WTC11 (cell line): ENCODE measurements at regions not wholly inside any gene's neighbourhood (a gene's known extent, or its start where the extent isn't known, plus 50 kb on each side); places are given as distances from the start of the nearest gene placed in this dataset.

Experiments
- ATAC-seq: fragments of 200-7000 bp; cut with Tn5 transposase; 2 replicates; pipeline ENCODE4 v1.10.0; 2021; ENCODE audit warnings: mild to moderate bottlenecking, moderate library complexity
- CTCF ChIA-PET: fragments of 300-600 bp; sonication (Branson Sonifier 250); formaldehyde crosslinking; loops from one replicate; lab custom pipeline; 2021; ENCODE audit warnings: antibody characterized with exemption; lab: Charles Lee
- POLR2A ChIA-PET: fragments of 350-600 bp; sonication (Branson Sonifier 250); formaldehyde crosslinking; loops from one replicate; lab custom pipeline; 2021; ENCODE audit warnings: antibody characterized with exemption; lab: Charles Lee
- DNase-seq: peaks from one replicate; pipeline ENCODE4 v3.0.0; 2021; ENCODE audit warnings: low spot score
- H3K27ac Mint-ChIP-seq: 2 replicates; pipeline ENCODE4 v1.8.0; 2021; ENCODE audit warnings: mixed read lengths
- H3K27me3 Mint-ChIP-seq: 2 replicates; pipeline ENCODE4 v1.8.0; 2021; ENCODE audit warnings: low read depth, mild to moderate bottlenecking, moderate library complexity, mixed read lengths
- H3K36me3 Mint-ChIP-seq: 2 replicates; pipeline ENCODE4 v1.8.0; 2021; ENCODE audit warnings: mixed read lengths
- H3K4me1 Mint-ChIP-seq: 2 replicates; pipeline ENCODE4 v1.8.0; 2022; ENCODE audit warnings: mixed read lengths
- H3K4me3 Mint-ChIP-seq: 2 replicates; pipeline ENCODE4 v1.8.0; 2021; ENCODE audit warnings: mild to moderate bottlenecking, moderate library complexity, mixed read lengths
- H3K9me3 Mint-ChIP-seq: 2 replicates; pipeline ENCODE4 v1.8.0; 2021; ENCODE audit warnings: mixed read lengths
- ATF2 ChIP-seq: sonication (generic); formaldehyde crosslinking; IDR thresholded peaks from 2 replicates; pipeline ENCODE4 v1.8.1; 2022; ENCODE audit warnings: low read depth, missing genetic modification reagents, borderline replicate concordance
- ATF3 ChIP-seq: sonication (generic); formaldehyde crosslinking; conservative IDR thresholded peaks from 2 replicates; pipeline ENCODE4 v1.8.1; 2022; ENCODE audit warnings: mild to moderate bottlenecking, missing genetic modification reagents
- CDX4 ChIP-seq: fragments of 250-450 bp; sonication (Bioruptor Pico); IDR thresholded peaks from 2 replicates; pipeline ENCODE4 v1.9.0; 2021; ENCODE audit warnings: moderate library complexity, mild to moderate bottlenecking, inconsistent platforms, borderline replicate concordance
- ERG ChIP-seq: fragments of 250-450 bp; sonication (Bioruptor Pico); IDR thresholded peaks from 2 replicates; pipeline ENCODE4 v1.8.0; 2021; ENCODE audit warnings: mild to moderate bottlenecking
- ESRRA ChIP-seq: sonication (generic); formaldehyde crosslinking; IDR thresholded peaks from 2 replicates; pipeline ENCODE4 v1.8.1; 2022; ENCODE audit warnings: mild to moderate bottlenecking, missing genetic modification reagents, borderline replicate concordance
- KAT7 ChIP-seq: sonication (generic); formaldehyde crosslinking; IDR thresholded peaks from 2 replicates; pipeline ENCODE4 v1.8.1; 2023; ENCODE audit warnings: missing genetic modification reagents, mild to moderate bottlenecking, borderline replicate concordance
- NFE2L1 ChIP-seq: sonication (generic); formaldehyde crosslinking; IDR thresholded peaks from 2 replicates; pipeline ENCODE4 v1.8.1; 2023; ENCODE audit warnings: missing genetic modification reagents
- SMAD3 ChIP-seq: sonication (generic); formaldehyde crosslinking; IDR thresholded peaks from 2 replicates; pipeline ENCODE4 v1.8.0; 2022; ENCODE audit warnings: missing genetic modification reagents, mild to moderate bottlenecking, borderline replicate concordance
- TEAD1 ChIP-seq: sonication (generic); formaldehyde crosslinking; IDR thresholded peaks from 2 replicates; pipeline ENCODE4 v1.8.0; 2022; ENCODE audit warnings: mild to moderate bottlenecking, missing genetic modification reagents
- ZNF121 ChIP-seq: sonication (generic); formaldehyde crosslinking; IDR thresholded peaks from 2 replicates; pipeline ENCODE4 v1.8.0; 2023; ENCODE audit warnings: missing genetic modification reagents
- ZNF138 ChIP-seq: sonication (generic); formaldehyde crosslinking; conservative IDR thresholded peaks from 2 replicates; pipeline ENCODE4 v1.8.1; 2022; ENCODE audit warnings: mild to moderate bottlenecking, moderate library complexity, missing genetic modification reagents
- ZNF281 ChIP-seq: sonication (generic); formaldehyde crosslinking; IDR thresholded peaks from 2 replicates; pipeline ENCODE4 v1.8.0; 2023; ENCODE audit warnings: mild to moderate bottlenecking, missing genetic modification reagents
- ZNF423 ChIP-seq: fragments of 250-450 bp; sonication (Bioruptor Pico); IDR thresholded peaks from 2 replicates; pipeline ENCODE4 v2.1.2; 2022; ENCODE audit warnings: mild to moderate bottlenecking, moderate library complexity
- TF ChIP-seq, protein P1 (sequence below): sonication (generic); formaldehyde crosslinking; IDR thresholded peaks from 2 replicates; pipeline ENCODE4 v1.8.1; 2022; ENCODE audit warnings: mild to moderate bottlenecking, missing genetic modification reagents, moderate library complexity, borderline replicate concordance
- TF ChIP-seq, protein P2 (sequence below): fragments of 250-450 bp; sonication (Bioruptor Pico); IDR thresholded peaks from 2 replicates; pipeline ENCODE4 v1.9.0; 2021; ENCODE audit warnings: mild to moderate bottlenecking, borderline replicate concordance
- TF ChIP-seq, protein P3 (sequence below): sonication (generic); formaldehyde crosslinking; IDR thresholded peaks from 2 replicates; pipeline ENCODE4 v1.8.1; 2023; ENCODE audit warnings: mild to moderate bottlenecking, missing genetic modification reagents
- TF ChIP-seq, protein P4 (sequence below): sonication (generic); formaldehyde crosslinking; IDR thresholded peaks from 2 replicates; pipeline ENCODE4 v1.8.0; 2022; ENCODE audit warnings: missing genetic modification reagents
- TF ChIP-seq, protein P5 (sequence below): sonication (generic); formaldehyde crosslinking; IDR thresholded peaks from 2 replicates; pipeline ENCODE4 v1.8.1; 2023; ENCODE audit warnings: mild to moderate bottlenecking, missing genetic modification reagents, moderate library complexity

- TF ChIP-seq ZNF281 (CRISPR knock-in tag) (no peak), ZNF138 (CRISPR knock-in tag) (no peak), ESRRA (CRISPR knock-in tag) (no peak), SMAD3 (CRISPR knock-in tag) (no peak), ATF3 (CRISPR knock-in tag) (no peak), TEAD1 (no peak), NFE2L1 (CRISPR knock-in tag) (no peak), ZNF423 (CRISPR knock-in tag) (no peak), ATF2 (CRISPR knock-in tag) (no peak)
- TF ChIP-seq, protein P1, sequence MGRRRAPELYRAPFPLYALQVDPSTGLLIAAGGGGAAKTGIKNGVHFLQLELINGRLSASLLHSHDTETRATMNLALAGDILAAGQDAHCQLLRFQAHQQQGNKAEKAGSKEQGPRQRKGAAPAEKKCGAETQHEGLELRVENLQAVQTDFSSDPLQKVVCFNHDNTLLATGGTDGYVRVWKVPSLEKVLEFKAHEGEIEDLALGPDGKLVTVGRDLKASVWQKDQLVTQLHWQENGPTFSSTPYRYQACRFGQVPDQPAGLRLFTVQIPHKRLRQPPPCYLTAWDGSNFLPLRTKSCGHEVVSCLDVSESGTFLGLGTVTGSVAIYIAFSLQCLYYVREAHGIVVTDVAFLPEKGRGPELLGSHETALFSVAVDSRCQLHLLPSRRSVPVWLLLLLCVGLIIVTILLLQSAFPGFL: no peak
- TF ChIP-seq, protein P2, sequence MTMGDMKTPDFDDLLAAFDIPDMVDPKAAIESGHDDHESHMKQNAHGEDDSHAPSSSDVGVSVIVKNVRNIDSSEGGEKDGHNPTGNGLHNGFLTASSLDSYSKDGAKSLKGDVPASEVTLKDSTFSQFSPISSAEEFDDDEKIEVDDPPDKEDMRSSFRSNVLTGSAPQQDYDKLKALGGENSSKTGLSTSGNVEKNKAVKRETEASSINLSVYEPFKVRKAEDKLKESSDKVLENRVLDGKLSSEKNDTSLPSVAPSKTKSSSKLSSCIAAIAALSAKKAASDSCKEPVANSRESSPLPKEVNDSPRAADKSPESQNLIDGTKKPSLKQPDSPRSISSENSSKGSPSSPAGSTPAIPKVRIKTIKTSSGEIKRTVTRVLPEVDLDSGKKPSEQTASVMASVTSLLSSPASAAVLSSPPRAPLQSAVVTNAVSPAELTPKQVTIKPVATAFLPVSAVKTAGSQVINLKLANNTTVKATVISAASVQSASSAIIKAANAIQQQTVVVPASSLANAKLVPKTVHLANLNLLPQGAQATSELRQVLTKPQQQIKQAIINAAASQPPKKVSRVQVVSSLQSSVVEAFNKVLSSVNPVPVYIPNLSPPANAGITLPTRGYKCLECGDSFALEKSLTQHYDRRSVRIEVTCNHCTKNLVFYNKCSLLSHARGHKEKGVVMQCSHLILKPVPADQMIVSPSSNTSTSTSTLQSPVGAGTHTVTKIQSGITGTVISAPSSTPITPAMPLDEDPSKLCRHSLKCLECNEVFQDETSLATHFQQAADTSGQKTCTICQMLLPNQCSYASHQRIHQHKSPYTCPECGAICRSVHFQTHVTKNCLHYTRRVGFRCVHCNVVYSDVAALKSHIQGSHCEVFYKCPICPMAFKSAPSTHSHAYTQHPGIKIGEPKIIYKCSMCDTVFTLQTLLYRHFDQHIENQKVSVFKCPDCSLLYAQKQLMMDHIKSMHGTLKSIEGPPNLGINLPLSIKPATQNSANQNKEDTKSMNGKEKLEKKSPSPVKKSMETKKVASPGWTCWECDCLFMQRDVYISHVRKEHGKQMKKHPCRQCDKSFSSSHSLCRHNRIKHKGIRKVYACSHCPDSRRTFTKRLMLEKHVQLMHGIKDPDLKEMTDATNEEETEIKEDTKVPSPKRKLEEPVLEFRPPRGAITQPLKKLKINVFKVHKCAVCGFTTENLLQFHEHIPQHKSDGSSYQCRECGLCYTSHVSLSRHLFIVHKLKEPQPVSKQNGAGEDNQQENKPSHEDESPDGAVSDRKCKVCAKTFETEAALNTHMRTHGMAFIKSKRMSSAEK: no peak
- TF ChIP-seq, protein P3, sequence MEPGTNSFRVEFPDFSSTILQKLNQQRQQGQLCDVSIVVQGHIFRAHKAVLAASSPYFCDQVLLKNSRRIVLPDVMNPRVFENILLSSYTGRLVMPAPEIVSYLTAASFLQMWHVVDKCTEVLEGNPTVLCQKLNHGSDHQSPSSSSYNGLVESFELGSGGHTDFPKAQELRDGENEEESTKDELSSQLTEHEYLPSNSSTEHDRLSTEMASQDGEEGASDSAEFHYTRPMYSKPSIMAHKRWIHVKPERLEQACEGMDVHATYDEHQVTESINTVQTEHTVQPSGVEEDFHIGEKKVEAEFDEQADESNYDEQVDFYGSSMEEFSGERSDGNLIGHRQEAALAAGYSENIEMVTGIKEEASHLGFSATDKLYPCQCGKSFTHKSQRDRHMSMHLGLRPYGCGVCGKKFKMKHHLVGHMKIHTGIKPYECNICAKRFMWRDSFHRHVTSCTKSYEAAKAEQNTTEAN: no peak
These were observed 536.7 kb downstream of the SOX2 start (continued) for GRCh38 chr3:182248349-182248880.

GRCh38 chr3:182252802-182253201, 540.5 kb upstream of the ATP11B start:
- POLR2A ChIA-PET: no interaction called here
- peaks cover 5% of the 10 kb centered on the region for H3K9me3 Mint-ChIP-seq
- peaks cover 20% of the 10 kb centered on the region for H3K4me1 Mint-ChIP-seq
- no peak overlapping the region for H3K4me3 Mint-ChIP-seq
- H3K27me3 Mint-ChIP-seq: no peaks in the 10 kb centered on the region
- no peaks in the 10 kb centered on the region for H3K36me3 Mint-ChIP-seq
- ATAC-seq: no peak
- CTCF ChIA-PET: interaction anchor here (1.3 kb wide), 1 partner anchor 431 kb away, joined by 4 read pairs; no protein-coding TSS in a partner anchor
- no peak overlapping the region for H3K27ac Mint-ChIP-seq
- no peak for DNase-seq
- TF ChIP-seq, protein P4, sequence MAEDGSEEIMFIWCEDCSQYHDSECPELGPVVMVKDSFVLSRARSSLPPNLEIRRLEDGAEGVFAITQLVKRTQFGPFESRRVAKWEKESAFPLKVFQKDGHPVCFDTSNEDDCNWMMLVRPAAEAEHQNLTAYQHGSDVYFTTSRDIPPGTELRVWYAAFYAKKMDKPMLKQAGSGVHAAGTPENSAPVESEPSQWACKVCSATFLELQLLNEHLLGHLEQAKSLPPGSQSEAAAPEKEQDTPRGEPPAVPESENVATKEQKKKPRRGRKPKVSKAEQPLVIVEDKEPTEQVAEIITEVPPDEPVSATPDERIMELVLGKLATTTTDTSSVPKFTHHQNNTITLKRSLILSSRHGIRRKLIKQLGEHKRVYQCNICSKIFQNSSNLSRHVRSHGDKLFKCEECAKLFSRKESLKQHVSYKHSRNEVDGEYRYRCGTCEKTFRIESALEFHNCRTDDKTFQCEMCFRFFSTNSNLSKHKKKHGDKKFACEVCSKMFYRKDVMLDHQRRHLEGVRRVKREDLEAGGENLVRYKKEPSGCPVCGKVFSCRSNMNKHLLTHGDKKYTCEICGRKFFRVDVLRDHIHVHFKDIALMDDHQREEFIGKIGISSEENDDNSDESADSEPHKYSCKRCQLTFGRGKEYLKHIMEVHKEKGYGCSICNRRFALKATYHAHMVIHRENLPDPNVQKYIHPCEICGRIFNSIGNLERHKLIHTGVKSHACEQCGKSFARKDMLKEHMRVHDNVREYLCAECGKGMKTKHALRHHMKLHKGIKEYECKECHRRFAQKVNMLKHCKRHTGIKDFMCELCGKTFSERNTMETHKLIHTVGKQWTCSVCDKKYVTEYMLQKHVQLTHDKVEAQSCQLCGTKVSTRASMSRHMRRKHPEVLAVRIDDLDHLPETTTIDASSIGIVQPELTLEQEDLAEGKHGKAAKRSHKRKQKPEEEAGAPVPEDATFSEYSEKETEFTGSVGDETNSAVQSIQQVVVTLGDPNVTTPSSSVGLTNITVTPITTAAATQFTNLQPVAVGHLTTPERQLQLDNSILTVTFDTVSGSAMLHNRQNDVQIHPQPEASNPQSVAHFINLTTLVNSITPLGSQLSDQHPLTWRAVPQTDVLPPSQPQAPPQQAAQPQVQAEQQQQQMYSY (CRISPR knock-in tag): no peak
- TF ChIP-seq, protein P5, sequence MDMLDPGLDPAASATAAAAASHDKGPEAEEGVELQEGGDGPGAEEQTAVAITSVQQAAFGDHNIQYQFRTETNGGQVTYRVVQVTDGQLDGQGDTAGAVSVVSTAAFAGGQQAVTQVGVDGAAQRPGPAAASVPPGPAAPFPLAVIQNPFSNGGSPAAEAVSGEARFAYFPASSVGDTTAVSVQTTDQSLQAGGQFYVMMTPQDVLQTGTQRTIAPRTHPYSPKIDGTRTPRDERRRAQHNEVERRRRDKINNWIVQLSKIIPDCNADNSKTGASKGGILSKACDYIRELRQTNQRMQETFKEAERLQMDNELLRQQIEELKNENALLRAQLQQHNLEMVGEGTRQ: no peak
- TF ChIP-seq KAT7 (CRISPR knock-in tag): no peak
- TF ChIP-seq ERG (CRISPR knock-in tag): no peak
- TF ChIP-seq ZNF121 (CRISPR knock-in tag): no peak
- no peak for TF ChIP-seq CDX4 (CRISPR knock-in tag)
